Nephron progenitor cell (in vitro differentiated cells): ENCODE measurements at regions not wholly inside any gene's neighbourhood (a gene's known extent, or its start where the extent isn't known, plus 50 kb on each side); places are given as distances from the start of the nearest gene placed in this dataset.

Source experiments
- DNase-seq: peaks from one replicate; pipeline ENCODE4 v3.0.0; 2021
- H3K27ac Mint-ChIP-seq: 2 replicates; pipeline ENCODE4 v1.8.0; 2021; ENCODE audit warnings: mild to moderate bottlenecking, moderate library complexity, mixed read lengths
- H3K27me3 Mint-ChIP-seq: 2 replicates; pipeline ENCODE4 v1.8.0; 2021; ENCODE audit warnings: mild to moderate bottlenecking, low read depth, mixed read lengths; ENCODE audit not compliant: poor library complexity
- H3K36me3 Mint-ChIP-seq: 2 replicates; pipeline ENCODE4 v1.8.0; 2021; ENCODE audit warnings: low read depth, mixed read lengths
- H3K4me1 Mint-ChIP-seq: 2 replicates; pipeline ENCODE4 v1.8.0; 2021; ENCODE audit warnings: mixed read lengths
- H3K4me3 Mint-ChIP-seq: 2 replicates; pipeline ENCODE4 v1.8.0; 2021; ENCODE audit warnings: mild to moderate bottlenecking, moderate library complexity, mixed read lengths
- H3K9me3 Mint-ChIP-seq: 2 replicates; pipeline ENCODE4 v1.8.0; 2021; ENCODE audit warnings: mild to moderate bottlenecking, moderate library complexity, mixed read lengths
- CTCF ChIP-seq: fragments of 200-600 bp; sonication (generic); IDR thresholded peaks from 2 replicates; pipeline ENCODE4 v1.5.0; 2021; ENCODE audit warnings: antibody characterized with exemption

GRCh38 chr2:198259496-198259895 is 455.1 kb downstream of the PLCL1 start:
- no peak overlapping the region for H3K27ac Mint-ChIP-seq
- no peaks in the 10 kb centered on the region for H3K4me1 Mint-ChIP-seq
- H3K27me3 Mint-ChIP-seq: peaks cover 23% of the 10 kb centered on the region
- TF ChIP-seq CTCF: no peak
- H3K9me3 Mint-ChIP-seq: no peaks in the 10 kb centered on the region
- DNase-seq: no peak
- H3K4me3 Mint-ChIP-seq: no peak overlapping the region
- H3K36me3 Mint-ChIP-seq: no peaks in the 10 kb centered on the region

- TF ChIP-seq CTCF: no peak
- Mint-ChIP-seq H3K4me1 (no peaks in the 10 kb centered on the region), H3K36me3 (no peaks in the 10 kb centered on the region), H3K4me3 (no peak overlapping the region), H3K27ac (no peak overlapping the region), H3K9me3 (no peaks in the 10 kb centered on the region), H3K27me3 (peaks cover 25% of the 10 kb centered on the region)
- DNase-seq: no peak
Observed at GRCh38 chr2:198254536-198255090, 450.2 kb downstream of the PLCL1 start.

GRCh38 chr2:198253995-198254394 is 449.6 kb downstream of the PLCL1 start:
- peaks cover 23% of the 10 kb centered on the region for H3K27me3 Mint-ChIP-seq
- H3K36me3 Mint-ChIP-seq: no peaks in the 10 kb centered on the region
- H3K27ac Mint-ChIP-seq: no peak overlapping the region
- H3K4me3 Mint-ChIP-seq: no peak overlapping the region
- H3K9me3 Mint-ChIP-seq: no peaks in the 10 kb centered on the region
- DNase-seq: no peak
- no peaks in the 10 kb centered on the region for H3K4me1 Mint-ChIP-seq
- no peak for TF ChIP-seq CTCF

DNA sequence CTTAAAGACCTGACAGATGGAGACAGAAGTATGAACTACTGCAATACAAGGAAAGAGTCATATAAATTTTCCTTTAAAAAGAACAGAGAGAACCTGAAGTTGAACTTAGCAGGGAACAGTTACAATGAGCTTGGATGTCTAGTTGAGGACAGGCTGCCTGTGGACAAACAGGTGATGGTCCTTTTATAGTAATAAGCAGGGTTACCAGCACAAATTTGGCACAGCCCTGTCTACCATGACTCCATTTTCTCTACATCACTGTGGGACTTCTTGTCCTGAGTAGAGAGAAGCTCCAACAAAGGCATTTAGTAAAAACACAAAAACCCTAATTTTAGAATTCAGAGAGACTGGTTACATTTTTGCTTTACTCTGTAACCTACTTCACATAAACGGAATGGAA is 448.1 kb downstream of the PLCL1 start:
- Mint-ChIP-seq H3K9me3 (no peaks in the 10 kb centered on the region), H3K4me3 (no peak overlapping the region), H3K27me3 (peaks cover 14% of the 10 kb centered on the region), H3K36me3 (no peaks in the 10 kb centered on the region), H3K27ac (no peak overlapping the region), H3K4me1 (no peaks in the 10 kb centered on the region)
- TF ChIP-seq CTCF: no peak
- DNase-seq: no peak

GRCh38 chr2:198242093-198242492 is 437.7 kb downstream of the PLCL1 start:
- no peak for TF ChIP-seq CTCF
- Mint-ChIP-seq H3K4me3 (no peak overlapping the region), H3K4me1 (no peaks in the 10 kb centered on the region), H3K27me3 (no peaks in the 10 kb centered on the region), H3K27ac (no peak overlapping the region), H3K36me3 (no peaks in the 10 kb centered on the region), H3K9me3 (no peaks in the 10 kb centered on the region)
- DNase-seq: no peak

GRCh38 chr2:198238429-198238828 is 434.0 kb downstream of the PLCL1 start:
- Mint-ChIP-seq H3K27me3 (no peaks in the 10 kb centered on the region), H3K4me3 (no peak overlapping the region), H3K27ac (no peak overlapping the region), H3K9me3 (no peaks in the 10 kb centered on the region), H3K36me3 (no peaks in the 10 kb centered on the region), H3K4me1 (peaks cover 12% of the 10 kb centered on the region)
- TF ChIP-seq CTCF: no peak
- no peak for DNase-seq
